Right lobe of liver (tissue), 6 donors: ENCODE measurements at regions not wholly inside any gene's neighbourhood (a gene's known extent, or its start where the extent isn't known, plus 50 kb on each side); places are given as distances from the start of the nearest gene placed in this dataset.

Source experiments
- ATAC-seq, 4 donors: fragments of 200-7000 bp; cut with Tn5 transposase; one replicate each; pipeline ENCODE4 v1.9.1; 2020; ENCODE audit warnings: mild to moderate bottlenecking in 4 of 4, moderate library complexity in 4 of 4
- DNase-seq, 3 donors: peaks; one replicate each; pipeline ENCODE4 v3.0.0-alpha.2; 2020
- H3K27ac ChIP-seq, 3 donors: fragments of 200-600 bp; one replicate each; pipeline ENCODE4 v1.8.0; 2022
- H3K27me3 ChIP-seq, 2 donors: fragments of 200-600 bp; one replicate each; pipeline ENCODE4 v1.8.0; 2022
- H3K36me3 ChIP-seq, 4 donors: fragments of 200-600 bp; sonication (generic) in 1 of 4; one replicate each; pipeline versions ENCODE4 v1.5.1 to v1.8.0; 2017 to 2022; ENCODE audit warnings: control low read depth in 1 of 4
- H3K4me1 ChIP-seq, 4 donors: fragments of 200-600 bp; sonication (generic) in 1 of 4; one replicate each; pipeline versions ENCODE4 v1.5.1 to v1.8.0; 2017 to 2022; ENCODE audit warnings: control low read depth in 1 of 4
- H3K4me3 ChIP-seq, 3 donors: fragments of 200-600 bp; one replicate each; pipeline ENCODE4 v1.8.0; 2022
- H3K9me3 ChIP-seq, 4 donors: fragments of 200-600 bp; sonication (generic) in 1 of 4; one replicate each; pipeline versions ENCODE4 v1.5.1 to v1.8.0; 2017 to 2022; ENCODE audit warnings: control low read depth in 1 of 4
- POLR2A ChIP-seq: fragments of 450-650 bp; IDR thresholded peaks from one replicate; pipeline ENCODE4 v1.6.1; 2017; ENCODE audit warnings: antibody characterized with exemption, mild to moderate bottlenecking
- WGBS: methylation state at CpG from one replicate; pipeline ENCODE4 v1.1.6; 2018; ENCODE audit warnings: low coverage, low lambda C conversion rate; ENCODE audit not compliant: insufficient coverage; ENCODE audit errors: missing lambda C conversion rate; 5-methylcytosine and 5-hydroxymethylcytosine counted together
- intact Hi-C, 2 donors: fragments of 100-400 bp; cut with DNase I; formaldehyde crosslinking; loops; one replicate each; pipeline versions ENCODE4 v1.11.2 to v1.14.1; 2022
- TF ChIP-seq, protein P1 (sequence below), 4 donors: fragments of 200-600 bp in 3 of 4; fragments of 450-650 bp in 1 of 4; IDR thresholded peaks; one replicate each; pipeline versions ENCODE4 v1.5.1 to v1.8.0; 2016 to 2022; ENCODE audit warnings: antibody characterized with exemption in 4 of 4, mild to moderate bottlenecking in 2 of 4
- donor health status: DM: no; HTN: yes; CAD: no.
- donor health status: DM: no; HTN: no; CAD: no.
- donor health status: DM: no; HTN: no; CAD: no.
- donor health status: DM: no; HTN: yes; CAD: no.
- donor health status: DM: no; HTN: yes; CAD: no.

DNA sequence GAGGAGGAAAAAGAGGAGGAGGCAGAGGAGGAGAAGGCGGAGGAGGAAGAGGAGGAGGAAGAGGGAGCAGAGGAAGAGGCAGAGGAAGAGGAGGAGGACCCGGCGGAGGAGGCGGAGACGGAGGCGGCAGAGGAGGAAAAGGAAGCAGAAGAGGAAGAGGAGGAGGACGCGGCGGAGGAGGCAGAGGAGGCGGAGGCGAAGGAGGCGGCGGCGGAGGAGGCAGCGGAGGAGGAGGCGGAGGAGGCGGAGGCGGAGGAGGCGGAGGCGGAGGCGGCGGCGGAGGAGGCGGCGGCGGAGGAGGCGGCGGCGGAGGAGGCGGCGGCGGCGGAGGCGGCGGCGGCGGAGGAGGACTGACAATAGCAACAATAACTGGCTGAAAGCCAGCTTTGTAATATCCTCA lies 616.6 kb downstream of the TBC1D22A start:
- no peaks in the 10 kb centered on the region for H3K9me3 ChIP-seq
- WGBS = 82% methylated on average over 32 of the region's 37 CpGs

GRCh38 chr22:47377926-47378560 lies 615.6 kb downstream of the TBC1D22A start:
- ATAC-seq (no peak), DNase-seq (peak in 1 of 3 donors; percentile 13)
- Histone ChIP-seq H3K4me1 (no peaks in the 10 kb centered on the region), H3K4me3 (no peak overlapping the region), H3K9me3 (no peaks in the 10 kb centered on the region), H3K27ac (no peak overlapping the region), H3K27me3 (no peaks in the 10 kb centered on the region), H3K36me3 (no peaks in the 10 kb centered on the region)
- intact Hi-C loops = no loop called here
- TF ChIP-seq POLR2A = no peak
- TF ChIP-seq, protein P1, sequence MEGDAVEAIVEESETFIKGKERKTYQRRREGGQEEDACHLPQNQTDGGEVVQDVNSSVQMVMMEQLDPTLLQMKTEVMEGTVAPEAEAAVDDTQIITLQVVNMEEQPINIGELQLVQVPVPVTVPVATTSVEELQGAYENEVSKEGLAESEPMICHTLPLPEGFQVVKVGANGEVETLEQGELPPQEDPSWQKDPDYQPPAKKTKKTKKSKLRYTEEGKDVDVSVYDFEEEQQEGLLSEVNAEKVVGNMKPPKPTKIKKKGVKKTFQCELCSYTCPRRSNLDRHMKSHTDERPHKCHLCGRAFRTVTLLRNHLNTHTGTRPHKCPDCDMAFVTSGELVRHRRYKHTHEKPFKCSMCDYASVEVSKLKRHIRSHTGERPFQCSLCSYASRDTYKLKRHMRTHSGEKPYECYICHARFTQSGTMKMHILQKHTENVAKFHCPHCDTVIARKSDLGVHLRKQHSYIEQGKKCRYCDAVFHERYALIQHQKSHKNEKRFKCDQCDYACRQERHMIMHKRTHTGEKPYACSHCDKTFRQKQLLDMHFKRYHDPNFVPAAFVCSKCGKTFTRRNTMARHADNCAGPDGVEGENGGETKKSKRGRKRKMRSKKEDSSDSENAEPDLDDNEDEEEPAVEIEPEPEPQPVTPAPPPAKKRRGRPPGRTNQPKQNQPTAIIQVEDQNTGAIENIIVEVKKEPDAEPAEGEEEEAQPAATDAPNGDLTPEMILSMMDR (IDR thresholded peaks at IDR 0.05) = no peak
- 31% methylated on average over 3 of the region's 5 CpGs for WGBS

More for the DNA sequence above, 616.6 kb downstream of the TBC1D22A start:
- DNase-seq (peak in 2 of 3 donors; percentile 20 to 41), ATAC-seq (peak in 1 of 4 donors; percentile 20)
- H3K36me3 ChIP-seq = no peaks in the 10 kb centered on the region
- no peaks in the 10 kb centered on the region for H3K4me1 ChIP-seq
- no peak overlapping the region for H3K27ac ChIP-seq
- no peak overlapping the region for H3K4me3 ChIP-seq
- TF ChIP-seq POLR2A = no peak
- TF ChIP-seq, protein P1 (IDR thresholded peaks at IDR 0.05) = no peak
- intact Hi-C loops = no loop called here
- no peaks in the 10 kb centered on the region for H3K27me3 ChIP-seq

DNA sequence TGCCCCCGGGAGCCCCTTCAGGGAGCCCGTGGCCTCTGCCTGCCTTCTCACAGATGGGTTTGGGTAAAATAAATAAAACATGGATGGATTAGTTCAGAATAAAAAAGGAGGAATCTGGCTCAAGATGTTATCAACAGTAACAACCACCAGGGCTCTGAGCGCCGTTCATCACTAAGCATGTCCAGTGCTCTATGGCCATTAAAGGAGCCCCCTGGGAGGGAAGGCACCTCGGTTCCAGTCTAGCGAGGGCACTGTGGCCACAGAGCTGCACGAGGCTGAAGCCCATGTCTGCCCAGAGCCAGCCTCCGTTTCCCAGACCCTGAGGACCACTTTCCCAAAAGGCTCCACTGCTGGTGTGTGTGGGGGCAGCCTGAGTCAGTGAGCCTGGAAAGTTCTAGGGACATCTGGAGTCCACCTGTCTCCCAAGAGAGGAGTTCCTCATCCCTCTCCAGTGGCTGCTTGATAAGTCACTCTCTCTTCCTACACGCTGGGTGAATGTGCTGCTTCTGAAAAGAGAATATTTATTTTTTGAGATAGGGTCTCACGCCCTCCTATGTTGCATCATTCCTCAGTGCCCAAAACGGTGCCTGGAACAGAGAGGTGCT lies 614.6 kb downstream of the TBC1D22A start:
- intact Hi-C loops = no loop called here
- ATAC-seq (no peak), DNase-seq (peak; percentile 3 to 23 (median 16))
- no peaks in the 10 kb centered on the region for H3K4me1 ChIP-seq
- WGBS = 34% methylated on average over 5 of the region's 11 CpGs
- H3K4me3 ChIP-seq = no peak overlapping the region
- H3K27ac ChIP-seq = no peak overlapping the region
- no peaks in the 10 kb centered on the region for H3K9me3 ChIP-seq
- no peaks in the 10 kb centered on the region for H3K36me3 ChIP-seq
- no peaks in the 10 kb centered on the region for H3K27me3 ChIP-seq
- TF ChIP-seq, protein P1 (IDR thresholded peaks at IDR 0.05) = no peak
- no peak for TF ChIP-seq POLR2A

- peak in 2 of 3 donors; percentile 2 to 17 for DNase-seq
- H3K9me3 ChIP-seq = no peaks in the 10 kb centered on the region
- intact Hi-C loops = no loop called here
- H3K4me3 ChIP-seq = no peak overlapping the region
- H3K4me1 ChIP-seq = no peaks in the 10 kb centered on the region
- 67% methylated on average over 2 of the region's 7 CpGs for WGBS
- H3K36me3 ChIP-seq = no peaks in the 10 kb centered on the region
- no peak for TF ChIP-seq POLR2A
- TF ChIP-seq, protein P1 (IDR thresholded peaks at IDR 0.05) = no peak
- ATAC-seq = no peak
- H3K27me3 ChIP-seq = no peaks in the 10 kb centered on the region
- H3K27ac ChIP-seq = no peak overlapping the region
Measured at GRCh38 chr22:47376322-47376700, 613.9 kb downstream of the TBC1D22A start.
